ENCODE measurements at regions not wholly inside any gene's neighbourhood (a gene's known extent, or its start where the extent isn't known, plus 50 kb on each side); places are given as distances from the start of the nearest gene placed in this dataset.
A peak's percentile ranks its signal among the peaks of the same experiment; 100 is the strongest.

DNA sequence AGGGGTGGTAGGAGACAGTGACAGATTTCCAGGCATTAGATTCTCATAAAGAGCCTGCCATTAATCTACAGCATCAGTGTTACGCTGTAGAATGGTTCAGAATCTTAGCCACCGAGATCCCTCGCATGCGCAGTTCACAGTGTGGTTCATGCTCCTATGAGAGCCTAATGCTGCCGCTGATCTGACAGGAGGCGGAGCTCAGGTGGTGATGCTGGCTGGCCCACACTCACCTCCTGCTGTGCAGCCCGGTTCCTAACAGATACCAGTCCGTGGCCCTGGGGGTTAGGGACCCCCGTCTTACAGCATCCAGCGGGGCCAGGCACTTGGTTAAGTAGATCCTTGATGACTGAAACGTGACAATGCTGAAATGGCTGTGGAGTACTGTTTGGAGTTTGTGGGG lies 163.6 kb upstream of the C1orf21 start:
- Histone ChIP-seq H3K4me1 (ENCODE audit: control insufficient read depth in 2 of 3, insufficient read depth in 2 of 3, low read depth in 1 of 3, low read length in 3 of 3) (no peaks in the 10 kb centered on the region), H3K4me3 (ENCODE audit: low read length in 3 of 3) (peak overlapping the region in 1 of 3 donors; percentile 46), H3K9ac (ENCODE audit: low read length in 3 of 3) (no peak overlapping the region), H3K9me3 (ENCODE audit: control insufficient read depth in 2 of 3, insufficient read depth in 1 of 3, low read length in 3 of 3) (no peaks in the 10 kb centered on the region), H3K27ac (ENCODE audit: low read depth in 2 of 2, low read length in 2 of 2) (no peak overlapping the region), H3K36me3 (ENCODE audit: control insufficient read depth in 2 of 3, insufficient read depth in 3 of 3, low read length in 3 of 3) (no peaks in the 10 kb centered on the region), H3K27me3 (ENCODE audit: control insufficient read depth, insufficient read depth, low read length) (no peaks in the 10 kb centered on the region)
- FAIRE-seq: no peak
- TF ChIP-seq, protein P1, sequence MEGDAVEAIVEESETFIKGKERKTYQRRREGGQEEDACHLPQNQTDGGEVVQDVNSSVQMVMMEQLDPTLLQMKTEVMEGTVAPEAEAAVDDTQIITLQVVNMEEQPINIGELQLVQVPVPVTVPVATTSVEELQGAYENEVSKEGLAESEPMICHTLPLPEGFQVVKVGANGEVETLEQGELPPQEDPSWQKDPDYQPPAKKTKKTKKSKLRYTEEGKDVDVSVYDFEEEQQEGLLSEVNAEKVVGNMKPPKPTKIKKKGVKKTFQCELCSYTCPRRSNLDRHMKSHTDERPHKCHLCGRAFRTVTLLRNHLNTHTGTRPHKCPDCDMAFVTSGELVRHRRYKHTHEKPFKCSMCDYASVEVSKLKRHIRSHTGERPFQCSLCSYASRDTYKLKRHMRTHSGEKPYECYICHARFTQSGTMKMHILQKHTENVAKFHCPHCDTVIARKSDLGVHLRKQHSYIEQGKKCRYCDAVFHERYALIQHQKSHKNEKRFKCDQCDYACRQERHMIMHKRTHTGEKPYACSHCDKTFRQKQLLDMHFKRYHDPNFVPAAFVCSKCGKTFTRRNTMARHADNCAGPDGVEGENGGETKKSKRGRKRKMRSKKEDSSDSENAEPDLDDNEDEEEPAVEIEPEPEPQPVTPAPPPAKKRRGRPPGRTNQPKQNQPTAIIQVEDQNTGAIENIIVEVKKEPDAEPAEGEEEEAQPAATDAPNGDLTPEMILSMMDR (IDR thresholded peaks at IDR 0.05; ENCODE audit: borderline replicate concordance, extremely low read depth, insufficient read depth): no peak
- no peak for DNase-seq
- intact Hi-C loops (cut with DNase I): loop anchor here (10.0 kb wide), 1 partner anchor 138 kb away; no protein-coding TSS in a partner anchor

DNA sequence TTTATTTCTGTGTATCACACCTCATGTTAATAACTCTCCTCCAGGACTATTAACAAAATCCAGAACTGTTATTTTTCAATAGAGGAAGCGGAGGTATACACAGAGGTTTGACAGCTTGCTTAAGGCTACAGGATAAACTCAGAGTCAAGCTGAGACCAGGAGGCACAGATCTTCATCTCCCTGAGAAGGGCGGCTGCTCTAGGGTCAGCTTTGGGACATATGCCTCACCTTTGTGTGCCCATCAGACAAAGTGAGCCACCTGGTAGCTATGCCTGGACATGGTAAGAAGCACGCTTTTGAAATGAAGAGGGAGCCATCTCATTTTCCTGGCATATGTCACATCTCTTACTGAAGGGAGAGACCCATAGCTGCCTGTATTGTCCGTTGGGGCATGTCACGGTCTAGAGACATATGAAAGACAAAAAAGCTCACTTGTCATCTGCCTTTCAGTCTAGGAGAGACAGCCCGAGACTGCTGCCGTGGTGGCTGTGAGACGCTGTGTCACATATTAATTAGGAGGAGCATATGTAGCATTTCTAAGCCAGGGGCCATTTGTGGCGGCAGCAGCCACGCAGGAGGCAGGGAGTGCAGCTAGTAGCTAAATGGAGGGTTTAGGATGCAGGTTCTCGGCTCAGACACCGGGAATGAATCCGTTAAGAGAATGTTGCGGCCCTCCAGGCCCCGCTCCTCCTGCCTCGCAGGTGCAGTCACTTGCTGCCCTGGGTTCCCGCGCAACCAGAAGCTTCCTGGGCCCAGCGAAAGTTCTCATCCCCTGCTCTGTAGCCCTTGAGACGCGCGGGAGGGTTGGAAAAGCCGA lies 161.3 kb upstream of the C1orf21 start:
- intact Hi-C loops (cut with DNase I): loop anchor here (10.0 kb wide), 1 partner anchor 141 kb away; no protein-coding TSS in a partner anchor
- H3K4me1 ChIP-seq (ENCODE audit: control insufficient read depth in 2 of 3, insufficient read depth in 2 of 3, low read depth in 1 of 3, low read length in 3 of 3): no peaks in the 10 kb centered on the region
- H3K36me3 ChIP-seq (ENCODE audit: control insufficient read depth in 2 of 3, insufficient read depth in 3 of 3, low read length in 3 of 3): no peaks in the 10 kb centered on the region
- H3K9ac ChIP-seq (ENCODE audit: low read length in 3 of 3): no peak overlapping the region
- no peak overlapping the region for H3K27ac ChIP-seq (ENCODE audit: low read depth in 2 of 2, low read length in 2 of 2)
- H3K27me3 ChIP-seq (ENCODE audit: control insufficient read depth, insufficient read depth, low read length): no peaks in the 10 kb centered on the region
- no peak overlapping the region for H3K4me3 ChIP-seq (ENCODE audit: low read length in 3 of 3)
- FAIRE-seq: no peak
- no peak for DNase-seq
- TF ChIP-seq, protein P1 (IDR thresholded peaks at IDR 0.05; ENCODE audit: borderline replicate concordance, extremely low read depth, insufficient read depth): no peak
- no peaks in the 10 kb centered on the region for H3K9me3 ChIP-seq (ENCODE audit: control insufficient read depth in 2 of 3, insufficient read depth in 1 of 3, low read length in 3 of 3)

DNA sequence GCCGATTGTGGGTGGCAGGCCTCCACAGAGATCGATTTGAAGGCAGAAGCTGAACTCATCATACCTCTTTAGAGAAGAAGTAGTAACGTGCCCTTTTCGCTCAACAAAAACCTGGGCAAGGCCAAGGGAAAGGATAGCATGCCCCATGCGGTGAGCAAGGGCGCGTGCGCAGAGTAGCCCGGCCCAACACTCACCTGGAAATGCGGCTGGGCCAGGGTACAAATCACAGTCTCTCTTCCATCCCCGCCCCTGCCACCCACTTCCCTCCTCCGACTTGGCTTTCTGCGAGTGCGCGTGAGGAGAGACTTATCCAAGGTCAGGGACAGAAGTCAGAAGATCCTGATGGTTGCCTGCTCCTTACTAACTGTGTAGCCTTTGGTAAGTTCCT lies 160.7 kb upstream of the C1orf21 start:
- TF ChIP-seq, protein P1 (IDR thresholded peaks at IDR 0.05; ENCODE audit: borderline replicate concordance, extremely low read depth, insufficient read depth): no peak
- DNase-seq (no peak), FAIRE-seq (no peak)
- Histone ChIP-seq H3K4me3 (ENCODE audit: low read length in 3 of 3) (no peak overlapping the region), H3K4me1 (ENCODE audit: control insufficient read depth in 2 of 3, insufficient read depth in 2 of 3, low read depth in 1 of 3, low read length in 3 of 3) (no peaks in the 10 kb centered on the region), H3K27me3 (ENCODE audit: control insufficient read depth, insufficient read depth, low read length) (no peaks in the 10 kb centered on the region), H3K9ac (ENCODE audit: low read length in 3 of 3) (no peak overlapping the region), H3K9me3 (ENCODE audit: control insufficient read depth in 2 of 3, insufficient read depth in 1 of 3, low read length in 3 of 3) (no peaks in the 10 kb centered on the region), H3K36me3 (ENCODE audit: control insufficient read depth in 2 of 3, insufficient read depth in 3 of 3, low read length in 3 of 3) (no peaks in the 10 kb centered on the region), H3K27ac (ENCODE audit: low read depth in 2 of 2, low read length in 2 of 2) (no peak overlapping the region)
- intact Hi-C loops (cut with DNase I): loop anchor here (10.0 kb wide), 1 partner anchor 141 kb away; no protein-coding TSS in a partner anchor

All from kidney (tissue), 13 donors.